ENCODE measurements at regions not wholly inside any gene's neighbourhood (a gene's known extent, or its start where the extent isn't known, plus 50 kb on each side); places are given as distances from the start of the nearest gene placed in this dataset.

GRCh38 chr6:40856271-40856670 lies 182.8 kb downstream of the UNC5CL start:
- DNase-seq, result no peak
- 90% methylated on average over 2 of the region's 2 CpGs for WGBS, 2 donors
- H3K4me3 ChIP-seq, result no peak overlapping the region
- no peaks in the 10 kb centered on the region for H3K4me1 ChIP-seq
- no peak for ATAC-seq (ENCODE audit: low FRiP score in 2 of 2)
- no peaks in the 10 kb centered on the region for H3K36me3 ChIP-seq
- no peak overlapping the region for H3K27ac ChIP-seq
- no peaks in the 10 kb centered on the region for H3K9me3 ChIP-seq
- TF ChIP-seq CTCF (IDR thresholded peaks at IDR 0.05) (no peak), POLR2A (IDR thresholded peaks at IDR 0.05) (no peak), EP300 (IDR thresholded peaks at IDR 0.05) (no peak), POLR2AphosphoS5 (IDR thresholded peaks at IDR 0.05) (no peak)
- H3K27me3 ChIP-seq, result no peaks in the 10 kb centered on the region

- H3K27me3 ChIP-seq, result no peaks in the 10 kb centered on the region
- TF ChIP-seq CTCF (IDR thresholded peaks at IDR 0.05), result no peak
- no peak for TF ChIP-seq POLR2AphosphoS5 (IDR thresholded peaks at IDR 0.05)
- TF ChIP-seq POLR2A (IDR thresholded peaks at IDR 0.05), result no peak
- no peak for TF ChIP-seq EP300 (IDR thresholded peaks at IDR 0.05)
- ATAC-seq (ENCODE audit: low FRiP score in 2 of 2) (no peak), DNase-seq (peak in 1 of 2 donors; percentile 28)
- H3K36me3 ChIP-seq, result no peaks in the 10 kb centered on the region
- no peak overlapping the region for H3K4me3 ChIP-seq
- no peak overlapping the region for H3K27ac ChIP-seq
- no peaks in the 10 kb centered on the region for H3K9me3 ChIP-seq
- no peaks in the 10 kb centered on the region for H3K4me1 ChIP-seq
- 66 to 82% methylated on average over 7 to 10 of the region's 10 CpGs for WGBS, 2 donors
Measured at GRCh38 chr6:40855168-40855880, 183.7 kb downstream of the UNC5CL start.

GRCh38 chr6:40854592-40854991 lies 184.4 kb downstream of the UNC5CL start:
- no peaks in the 10 kb centered on the region for H3K36me3 ChIP-seq
- DNase-seq (no peak), ATAC-seq (ENCODE audit: low FRiP score in 2 of 2) (no peak)
- H3K9me3 ChIP-seq, result no peaks in the 10 kb centered on the region
- no peak overlapping the region for H3K4me3 ChIP-seq
- no peaks in the 10 kb centered on the region for H3K4me1 ChIP-seq
- no peak overlapping the region for H3K27ac ChIP-seq
- no peaks in the 10 kb centered on the region for H3K27me3 ChIP-seq
- TF ChIP-seq POLR2A (IDR thresholded peaks at IDR 0.05), result no peak
- no peak for TF ChIP-seq EP300 (IDR thresholded peaks at IDR 0.05)
- no peak for TF ChIP-seq POLR2AphosphoS5 (IDR thresholded peaks at IDR 0.05)
- no peak for TF ChIP-seq CTCF (IDR thresholded peaks at IDR 0.05)

- ATAC-seq (ENCODE audit: low FRiP score in 2 of 2) (no peak), DNase-seq (no peak)
- WGBS, 2 donors, result 49 to 50% methylated on average over 6 of the region's 6 CpGs
- Histone ChIP-seq H3K27me3 (no peaks in the 10 kb centered on the region), H3K9me3 (no peaks in the 10 kb centered on the region), H3K4me3 (no peak overlapping the region), H3K4me1 (no peaks in the 10 kb centered on the region), H3K36me3 (no peaks in the 10 kb centered on the region), H3K27ac (no peak overlapping the region)
- TF ChIP-seq CTCF (IDR thresholded peaks at IDR 0.05), result peak in 2 of 6 experiments; percentile 11 to 22
- TF ChIP-seq POLR2A (IDR thresholded peaks at IDR 0.05), result no peak
Measured at GRCh38 chr6:40852779-40853373, 186.1 kb downstream of the UNC5CL start.

- TF ChIP-seq POLR2AphosphoS5 (IDR thresholded peaks at IDR 0.05) (no peak), POLR2A (IDR thresholded peaks at IDR 0.05) (no peak), EP300 (IDR thresholded peaks at IDR 0.05) (no peak), CTCF (IDR thresholded peaks at IDR 0.05) (no peak)
- ATAC-seq (ENCODE audit: low FRiP score in 2 of 2), result no peak
- Histone ChIP-seq H3K27me3 (no peaks in the 10 kb centered on the region), H3K4me1 (no peaks in the 10 kb centered on the region), H3K4me3 (no peak overlapping the region), H3K36me3 (no peaks in the 10 kb centered on the region), H3K9me3 (no peaks in the 10 kb centered on the region), H3K27ac (no peak overlapping the region)
- DNase-seq, result no peak
- 78% methylated on average over 3 of the region's 3 CpGs for WGBS, 2 donors
Measured at GRCh38 chr6:40849546-40849945, 189.5 kb downstream of the UNC5CL start.
